ENCODE measurements at regions not wholly inside any gene's neighbourhood (a gene's known extent, or its start where the extent isn't known, plus 50 kb on each side); places are given as distances from the start of the nearest gene placed in this dataset.
"Not testable (repeated sequence)": the region's sequence is repeated elsewhere in the genome, so short reads cannot be mapped to it uniquely, and the experiment has no call there.

DNA sequence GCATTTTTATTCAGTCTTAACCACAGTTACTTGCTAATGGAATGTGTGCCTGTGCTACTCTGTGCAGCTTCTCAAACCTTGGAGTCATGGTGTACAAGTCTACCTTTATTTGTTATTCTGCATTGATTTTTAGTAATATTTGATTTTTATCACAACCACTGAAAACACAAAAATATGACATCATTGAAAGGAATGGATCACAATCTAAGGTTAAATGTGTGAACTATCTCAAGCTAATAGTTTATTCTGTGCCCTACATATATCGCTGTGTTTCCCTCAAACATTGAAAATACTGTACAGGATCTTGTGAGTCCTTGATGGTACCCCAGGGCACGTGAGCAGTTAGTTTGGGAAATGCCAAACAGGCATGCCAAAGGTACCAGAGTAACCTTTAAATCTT, 573.4 kb downstream of the FRK start:
- no TSS peak for BruUV-seq (replicated peaks)
- Histone ChIP-seq H3K27me3 (replicated peaks; ENCODE audit: insufficient read depth, low read depth, low read length, poor library complexity) (no peaks in the 10 kb centered on the region), H3K9me3 (ENCODE audit: low read depth, low read length, poor library complexity, severe bottlenecking) (no peaks in the 10 kb centered on the region), H3K27ac (ENCODE audit: low read depth, low read length, poor library complexity, severe bottlenecking) (no peak overlapping the region), H3K4me3 (ENCODE audit: low read depth, low read length, poor library complexity, severe bottlenecking) (no peak overlapping the region), H3K36me3 (ENCODE audit: insufficient read depth, low read length, poor library complexity, severe bottlenecking) (no peaks in the 10 kb centered on the region), H3K4me1 (ENCODE audit: insufficient read depth, low read length, poor library complexity, severe bottlenecking) (no peaks in the 10 kb centered on the region)
- POLR2A ChIA-PET (ENCODE audit: low non-redundant PET), result no interaction called here
- CTCF ChIA-PET, result no interaction called here
- intact Hi-C loops (cut with micrococcal nuclease; ENCODE audit: unreplicated experiment), result no loop called here
- DNase-seq (ENCODE audit: low spot score), result no peak
- TF ChIP-seq EZH2 (IDR thresholded peaks at IDR 0.05; ENCODE audit: borderline replicate concordance, low read depth, low read length, poor library complexity, severe bottlenecking), result no peak
- TF ChIP-seq, protein P1, sequence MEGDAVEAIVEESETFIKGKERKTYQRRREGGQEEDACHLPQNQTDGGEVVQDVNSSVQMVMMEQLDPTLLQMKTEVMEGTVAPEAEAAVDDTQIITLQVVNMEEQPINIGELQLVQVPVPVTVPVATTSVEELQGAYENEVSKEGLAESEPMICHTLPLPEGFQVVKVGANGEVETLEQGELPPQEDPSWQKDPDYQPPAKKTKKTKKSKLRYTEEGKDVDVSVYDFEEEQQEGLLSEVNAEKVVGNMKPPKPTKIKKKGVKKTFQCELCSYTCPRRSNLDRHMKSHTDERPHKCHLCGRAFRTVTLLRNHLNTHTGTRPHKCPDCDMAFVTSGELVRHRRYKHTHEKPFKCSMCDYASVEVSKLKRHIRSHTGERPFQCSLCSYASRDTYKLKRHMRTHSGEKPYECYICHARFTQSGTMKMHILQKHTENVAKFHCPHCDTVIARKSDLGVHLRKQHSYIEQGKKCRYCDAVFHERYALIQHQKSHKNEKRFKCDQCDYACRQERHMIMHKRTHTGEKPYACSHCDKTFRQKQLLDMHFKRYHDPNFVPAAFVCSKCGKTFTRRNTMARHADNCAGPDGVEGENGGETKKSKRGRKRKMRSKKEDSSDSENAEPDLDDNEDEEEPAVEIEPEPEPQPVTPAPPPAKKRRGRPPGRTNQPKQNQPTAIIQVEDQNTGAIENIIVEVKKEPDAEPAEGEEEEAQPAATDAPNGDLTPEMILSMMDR (conservative IDR thresholded peaks at IDR 0.05; ENCODE audit: low read depth, low read length), result no peak

GRCh38 chr6:115485400-115485799, 575.3 kb downstream of the FRK start:
- Histone ChIP-seq H3K4me1 (ENCODE audit: insufficient read depth, low read length, poor library complexity, severe bottlenecking) (no peaks in the 10 kb centered on the region), H3K4me3 (ENCODE audit: low read depth, low read length, poor library complexity, severe bottlenecking) (no peak overlapping the region), H3K27ac (ENCODE audit: low read depth, low read length, poor library complexity, severe bottlenecking) (no peak overlapping the region), H3K9me3 (ENCODE audit: low read depth, low read length, poor library complexity, severe bottlenecking) (no peaks in the 10 kb centered on the region), H3K27me3 (replicated peaks; ENCODE audit: insufficient read depth, low read depth, low read length, poor library complexity) (no peaks in the 10 kb centered on the region), H3K36me3 (ENCODE audit: insufficient read depth, low read length, poor library complexity, severe bottlenecking) (no peaks in the 10 kb centered on the region)
- intact Hi-C loops (cut with micrococcal nuclease; ENCODE audit: unreplicated experiment), result no loop called here
- POLR2A ChIA-PET (ENCODE audit: low non-redundant PET), result no interaction called here
- BruUV-seq (replicated peaks), result no TSS peak
- CTCF ChIA-PET, result no interaction called here
- peak; percentile 36 for DNase-seq (ENCODE audit: low spot score)
- no peak for TF ChIP-seq EZH2 (IDR thresholded peaks at IDR 0.05; ENCODE audit: borderline replicate concordance, low read depth, low read length, poor library complexity, severe bottlenecking)
- TF ChIP-seq, protein P1 (conservative IDR thresholded peaks at IDR 0.05; ENCODE audit: low read depth, low read length), result no peak

DNA sequence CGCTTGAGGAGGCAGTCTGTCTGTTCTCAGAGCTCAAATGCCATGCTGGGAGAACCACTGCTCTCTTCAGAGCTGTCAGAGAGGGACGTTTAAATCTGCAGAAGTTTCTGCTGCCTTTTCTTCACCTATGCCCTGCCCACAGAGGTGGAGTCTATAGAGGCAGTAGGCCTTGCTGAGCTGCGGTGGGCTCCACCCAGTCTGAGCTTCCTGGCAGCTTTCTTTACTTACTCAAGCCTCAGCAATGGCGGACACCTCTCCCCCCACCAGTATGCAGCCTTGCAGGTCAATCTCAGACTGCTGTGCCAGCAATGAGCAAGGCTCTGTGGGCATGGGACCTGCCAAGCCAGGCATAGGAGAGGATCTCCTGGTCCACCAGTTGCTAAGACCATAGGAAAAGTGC, 580.1 kb downstream of the FRK start:
- CTCF ChIA-PET; H3K36me3 ChIP-seq (ENCODE audit: insufficient read depth, low read length, poor library complexity, severe bottlenecking); DNase-seq (ENCODE audit: low spot score); intact Hi-C loops (cut with micrococcal nuclease; ENCODE audit: unreplicated experiment); H3K27ac ChIP-seq (ENCODE audit: low read depth, low read length, poor library complexity, severe bottlenecking); H3K4me3 ChIP-seq (ENCODE audit: low read depth, low read length, poor library complexity, severe bottlenecking); BruUV-seq (replicated peaks); H3K9me3 ChIP-seq (ENCODE audit: low read depth, low read length, poor library complexity, severe bottlenecking); POLR2A ChIA-PET (ENCODE audit: low non-redundant PET); H3K27me3 ChIP-seq (replicated peaks; ENCODE audit: insufficient read depth, low read depth, low read length, poor library complexity); H3K4me1 ChIP-seq (ENCODE audit: insufficient read depth, low read length, poor library complexity, severe bottlenecking): not testable (repeated sequence)

DNA sequence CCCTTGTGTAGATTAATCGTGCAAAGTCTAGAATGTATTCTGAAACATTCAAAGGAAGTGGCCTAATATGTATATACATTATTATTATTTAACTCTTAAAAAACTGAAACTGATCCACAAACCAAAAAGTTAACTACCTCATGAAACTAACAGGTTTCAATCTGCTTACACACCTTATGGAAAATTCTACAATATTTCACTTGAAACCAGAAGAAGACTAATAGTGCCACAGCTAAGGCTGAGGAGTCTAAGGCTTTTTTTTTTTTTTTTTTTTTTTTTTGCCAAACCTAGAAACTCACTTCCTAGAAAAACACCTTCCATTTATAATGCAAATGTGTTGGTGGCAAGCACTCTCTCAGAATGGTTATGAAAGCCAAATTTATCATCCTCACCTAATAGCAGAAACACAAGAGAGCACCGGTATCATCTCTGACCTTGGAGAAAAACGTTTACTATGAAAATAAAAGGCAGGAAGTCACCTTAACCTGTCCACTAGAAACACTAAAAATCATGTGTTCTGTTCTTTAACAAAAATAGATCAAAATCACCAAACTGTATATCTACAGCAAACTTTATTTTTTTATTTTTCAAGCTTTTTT, 586.1 kb downstream of the FRK start:
- no TSS peak for BruUV-seq (replicated peaks)
- no peaks in the 10 kb centered on the region for H3K36me3 ChIP-seq (ENCODE audit: insufficient read depth, low read length, poor library complexity, severe bottlenecking)
- H3K4me3 ChIP-seq (ENCODE audit: low read depth, low read length, poor library complexity, severe bottlenecking), result no peak overlapping the region
- no peak for DNase-seq (ENCODE audit: low spot score)
- H3K27ac ChIP-seq (ENCODE audit: low read depth, low read length, poor library complexity, severe bottlenecking), result no peak overlapping the region
- no peaks in the 10 kb centered on the region for H3K27me3 ChIP-seq (replicated peaks; ENCODE audit: insufficient read depth, low read depth, low read length, poor library complexity)
- TF ChIP-seq, protein P1 (conservative IDR thresholded peaks at IDR 0.05; ENCODE audit: low read depth, low read length), result no peak
- no peak for TF ChIP-seq EZH2 (IDR thresholded peaks at IDR 0.05; ENCODE audit: borderline replicate concordance, low read depth, low read length, poor library complexity, severe bottlenecking)
- H3K9me3 ChIP-seq (ENCODE audit: low read depth, low read length, poor library complexity, severe bottlenecking), result no peaks in the 10 kb centered on the region
- POLR2A ChIA-PET (ENCODE audit: low non-redundant PET), result no interaction called here
- no peaks in the 10 kb centered on the region for H3K4me1 ChIP-seq (ENCODE audit: insufficient read depth, low read length, poor library complexity, severe bottlenecking)
- intact Hi-C loops (cut with micrococcal nuclease; ENCODE audit: unreplicated experiment), result no loop called here
- CTCF ChIA-PET, result no interaction called here

Data from A673 (cell line).